GM18520 (cell line): ENCODE measurements at regions not wholly inside any gene's neighbourhood (a gene's known extent, or its start where the extent isn't known, plus 50 kb on each side); places are given as distances from the start of the nearest gene placed in this dataset.

Source experiments
- ATAC-seq: cut with Tn5 transposase; IDR thresholded peaks from one replicate; pipeline ENCODE4 v1.9.1; 2021; ENCODE audit not compliant: unreplicated experiment

DNA sequence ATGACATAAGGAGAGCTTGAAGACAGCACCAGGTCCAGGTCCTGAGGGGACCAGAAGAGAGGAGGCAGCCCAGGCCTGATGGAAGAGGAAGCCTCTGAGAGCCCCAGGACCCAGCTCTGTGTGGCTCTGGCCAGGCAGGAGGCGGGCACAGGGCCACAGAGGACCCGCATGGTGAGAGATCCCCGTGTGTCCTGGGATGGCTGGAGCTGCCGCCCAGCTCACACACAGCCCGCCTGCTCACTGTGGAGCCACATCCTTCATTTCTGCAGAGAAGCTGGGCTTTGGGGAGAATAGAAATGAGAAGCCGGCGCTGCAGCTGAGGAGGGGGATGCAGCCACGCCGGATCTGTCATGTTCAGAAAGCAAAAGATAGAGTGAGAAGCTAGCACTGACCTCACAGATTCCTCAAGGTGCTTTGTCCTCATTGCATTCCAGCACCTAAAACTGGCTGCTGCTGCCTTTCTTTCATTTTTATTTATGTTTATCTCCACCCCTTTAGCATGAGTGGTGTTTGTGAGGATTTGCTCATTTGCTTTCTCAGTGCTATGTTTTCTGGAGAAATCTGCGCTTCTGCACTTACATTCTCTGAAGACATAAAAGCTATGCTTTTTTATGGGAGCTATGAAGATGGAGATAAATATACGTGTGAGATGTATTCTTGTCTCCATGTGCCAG, 307.6 kb upstream of the MYT1L start:
- ATAC-seq, result no peak

DNA sequence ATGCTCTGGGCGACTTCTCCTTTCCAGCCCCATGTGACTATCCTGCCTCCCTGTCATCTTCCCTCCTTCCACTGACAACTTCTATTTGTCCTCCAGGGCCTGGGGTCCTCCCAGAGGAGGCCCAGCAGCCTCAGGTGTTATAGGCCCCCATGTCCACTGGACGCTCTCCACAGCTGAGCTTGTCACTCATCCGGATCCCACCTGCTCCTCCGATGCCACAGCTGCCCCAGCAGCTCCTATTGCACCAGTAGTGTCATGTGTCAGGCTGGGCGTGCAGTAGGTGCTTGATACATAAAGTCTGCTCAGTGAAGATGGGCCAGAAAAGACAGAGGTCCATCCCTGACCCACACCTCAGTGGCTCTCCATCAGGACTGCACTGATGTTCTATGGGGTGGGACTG, 305.7 kb upstream of the MYT1L start:
- ATAC-seq, result no peak

DNA sequence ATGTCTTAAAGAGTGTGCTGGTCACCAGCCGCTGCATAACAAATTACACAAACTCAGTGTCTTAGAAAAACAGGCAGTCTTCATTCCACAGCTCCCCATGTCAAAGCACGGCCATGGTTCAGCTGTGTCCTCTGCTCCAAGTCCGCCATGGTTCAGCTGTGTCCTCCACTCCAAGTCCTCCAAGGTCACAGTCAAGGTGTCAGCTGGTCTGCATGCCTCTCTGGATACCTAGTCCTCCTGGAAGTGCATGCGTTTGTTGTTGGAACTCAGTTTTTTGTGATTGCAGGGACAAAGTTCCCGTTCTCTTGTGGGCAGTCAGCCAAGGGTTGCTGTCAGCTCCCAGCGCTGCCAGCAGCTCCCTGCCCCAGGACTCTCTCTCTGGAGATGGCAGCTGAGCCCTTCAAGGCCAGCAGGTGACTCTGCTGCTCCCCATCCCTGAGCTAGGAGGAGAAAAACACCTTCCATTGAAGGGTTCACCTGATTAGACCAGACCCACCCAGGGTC, 304.0 kb upstream of the MYT1L start:
- ATAC-seq, result no peak

- ATAC-seq, result no peak
Measured at GRCh38 chr2:2633017-2633416, 301.9 kb upstream of the MYT1L start.

DNA sequence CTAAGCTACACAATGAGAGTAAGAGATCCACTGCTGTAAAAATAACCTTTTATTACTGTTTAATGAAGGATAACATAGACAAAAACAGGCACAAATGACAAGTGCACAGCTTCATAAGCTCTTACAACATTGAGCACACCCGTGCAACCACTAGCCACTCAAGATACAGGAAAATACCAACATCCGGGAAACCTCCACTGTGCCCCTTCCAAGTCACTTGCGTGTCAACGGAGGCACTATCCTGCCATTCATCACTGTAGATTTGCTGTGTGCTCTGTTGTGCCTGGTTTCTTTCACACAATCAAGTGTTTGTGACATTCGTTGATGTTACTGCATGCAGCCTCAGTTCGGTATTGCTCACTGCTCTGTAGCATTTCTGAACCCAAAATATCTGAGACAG, 292.9 kb upstream of the MYT1L start:
- ATAC-seq, result no peak

GRCh38 chr2:2621855-2622254, 290.8 kb upstream of the MYT1L start:
- ATAC-seq, result no peak

GRCh38 chr2:2620604-2621003, 289.5 kb upstream of the MYT1L start:
- ATAC-seq, result no peak

- ATAC-seq, result no peak
Measured at GRCh38 chr2:2619995-2620394, 288.9 kb upstream of the MYT1L start.

GRCh38 chr2:2614452-2614851, 283.4 kb upstream of the MYT1L start:
- ATAC-seq, result no peak

GRCh38 chr2:2613279-2614199, 282.5 kb upstream of the MYT1L start:
- ATAC-seq, result peak; percentile 99

DNA sequence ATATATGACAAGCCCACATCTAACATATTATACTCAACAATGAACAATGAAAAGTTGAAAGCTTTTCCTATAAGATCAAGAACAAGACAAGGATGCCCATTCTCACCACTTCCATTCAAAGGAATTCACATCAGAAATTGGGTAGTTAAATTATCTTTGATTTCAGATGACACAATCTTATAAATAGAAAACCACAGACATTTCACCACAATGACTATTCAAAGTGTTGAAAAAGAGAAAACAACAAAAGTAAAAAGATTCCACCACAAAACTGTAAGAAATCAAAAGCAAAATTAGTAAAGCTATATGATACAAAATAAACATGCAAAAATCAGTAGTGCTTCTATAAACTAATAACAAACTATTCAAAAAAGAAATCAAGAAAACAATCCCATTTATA, 279.7 kb upstream of the MYT1L start:
- ATAC-seq, result no peak

- ATAC-seq, result no peak
Measured at GRCh38 chr2:2600366-2600765, 269.3 kb upstream of the MYT1L start.

DNA sequence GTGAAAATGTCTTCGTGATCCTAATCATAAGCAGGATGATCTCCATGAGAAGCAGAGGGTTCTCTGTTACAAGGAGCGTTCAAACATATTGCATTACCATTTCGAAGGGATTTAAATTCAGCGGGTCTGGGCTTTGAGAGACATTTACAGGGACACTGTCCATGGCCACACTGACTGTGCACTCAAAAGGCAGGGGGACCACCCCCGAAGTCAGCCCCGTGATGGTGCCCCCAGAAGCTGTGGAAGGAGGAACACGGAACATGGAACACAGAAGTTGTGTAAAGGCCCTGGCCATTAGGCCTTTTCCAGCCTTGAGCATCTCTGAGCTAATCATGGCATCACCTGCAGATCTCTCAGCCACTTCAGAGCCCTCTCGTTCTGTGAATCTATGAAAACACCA, 268.4 kb upstream of the MYT1L start:
- no peak for ATAC-seq

DNA sequence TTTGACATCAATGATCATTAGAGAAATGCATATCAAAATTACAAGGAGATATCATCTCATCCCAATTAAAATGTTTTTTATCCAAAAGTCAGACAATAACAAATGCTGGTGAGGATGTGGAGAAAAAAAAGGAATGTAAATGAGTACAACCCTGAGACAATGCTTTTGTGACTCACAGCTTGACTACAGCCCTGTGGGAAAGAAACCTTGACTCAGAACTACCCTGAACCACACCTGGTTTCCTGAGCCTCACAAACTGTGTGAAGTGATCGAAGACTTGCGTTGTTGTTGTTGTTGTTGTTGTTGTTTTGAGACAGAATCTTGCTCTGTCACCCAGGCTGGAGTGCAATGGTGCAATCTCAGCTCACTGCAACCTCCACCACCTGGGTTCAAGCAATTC, 266.6 kb upstream of the MYT1L start:
- no peak for ATAC-seq

- no peak for ATAC-seq
Measured at GRCh38 chr2:2591542-2591940, 260.5 kb upstream of the MYT1L start.

DNA sequence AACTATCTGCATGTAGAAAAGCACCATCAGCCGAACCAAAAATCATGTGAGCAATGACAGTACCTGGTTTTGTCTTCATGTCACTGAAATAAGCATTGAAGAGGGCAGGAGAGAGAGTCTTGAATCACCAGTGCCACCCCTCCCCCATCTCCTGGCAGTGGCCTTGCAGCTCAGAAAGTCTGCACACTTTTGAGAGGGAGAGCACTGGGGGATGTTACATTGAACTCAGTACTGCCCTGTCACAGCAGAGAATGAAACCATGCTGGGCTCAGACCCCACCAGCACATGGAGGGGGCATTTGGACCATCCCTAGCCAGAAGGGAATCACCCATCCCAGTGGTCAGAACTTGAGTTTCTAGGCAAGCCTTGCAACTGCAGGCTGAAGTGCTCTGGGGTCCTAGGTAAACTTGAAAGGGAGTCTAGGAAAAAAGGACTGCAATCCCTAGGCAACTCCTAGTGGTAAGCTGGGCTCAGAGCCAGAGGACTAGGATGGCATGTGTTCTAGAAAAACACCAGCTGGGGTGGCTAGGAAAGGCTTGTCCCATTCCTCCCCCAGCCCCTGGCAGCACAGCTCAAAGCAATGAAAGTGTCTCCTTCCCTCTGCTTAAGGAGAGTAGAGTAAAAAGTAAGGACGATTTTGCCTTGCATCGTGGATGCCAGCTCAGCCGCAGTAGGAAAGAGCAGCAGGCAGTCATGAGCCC, 259.9 kb upstream of the MYT1L start:
- no peak for ATAC-seq

DNA sequence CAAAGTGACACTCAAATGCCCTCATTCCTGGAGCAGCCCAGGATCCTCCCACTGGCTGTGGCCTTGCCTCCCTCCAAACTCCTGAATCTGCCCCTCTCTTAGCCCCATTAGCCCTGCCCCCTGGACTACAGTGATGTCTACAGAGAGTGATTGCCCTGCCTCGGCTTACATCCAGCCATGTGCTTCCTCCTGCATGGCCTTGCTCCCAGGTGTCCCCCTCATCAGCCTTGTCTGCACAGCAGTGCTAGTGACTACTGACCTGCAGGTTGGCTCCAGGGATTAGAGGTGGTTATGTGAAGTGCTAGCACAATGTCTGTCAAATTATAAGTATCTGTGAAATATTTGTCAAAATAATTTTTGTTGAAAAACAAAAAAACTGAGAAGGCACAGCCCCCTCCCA, 259.1 kb upstream of the MYT1L start:
- no peak for ATAC-seq

DNA sequence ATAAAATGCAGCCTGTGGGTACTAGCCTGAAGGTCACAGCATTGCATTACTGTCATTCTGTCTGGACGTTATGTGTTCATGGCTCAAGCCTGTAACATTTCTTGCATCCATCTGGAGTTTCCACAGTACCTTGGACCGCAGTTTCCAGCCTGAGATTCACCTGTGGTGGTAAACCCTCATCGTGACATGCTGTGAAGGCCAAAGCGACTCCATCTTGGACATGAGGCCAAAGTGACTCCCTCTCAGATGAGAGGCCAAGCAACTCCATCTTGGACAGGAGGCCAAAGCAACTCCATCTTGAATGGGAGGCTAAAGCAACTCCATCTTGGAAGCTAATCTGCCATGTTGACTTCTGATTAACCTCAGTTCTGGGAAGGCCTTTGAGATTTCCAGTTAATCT, 257.7 kb upstream of the MYT1L start:
- no peak for ATAC-seq

DNA sequence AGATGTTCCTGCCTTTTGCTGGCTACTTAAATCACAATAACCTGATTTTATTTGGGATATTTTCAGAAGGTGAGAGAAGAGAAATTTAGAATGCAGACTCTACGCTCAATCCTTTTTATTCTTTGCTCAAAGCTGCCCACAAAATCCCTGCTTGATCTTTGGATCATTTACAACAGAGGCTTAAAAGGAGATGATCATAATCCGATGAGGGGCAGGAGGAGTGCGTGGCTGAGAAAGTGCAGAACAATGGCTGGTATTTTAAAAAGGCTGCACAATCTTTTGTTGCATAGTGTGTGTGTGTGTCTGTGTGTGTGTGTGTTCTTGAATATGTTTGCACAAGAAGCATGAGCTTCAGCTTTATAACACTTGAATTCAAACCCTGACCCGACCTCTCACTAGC, 256.3 kb upstream of the MYT1L start:
- ATAC-seq, result no peak

DNA sequence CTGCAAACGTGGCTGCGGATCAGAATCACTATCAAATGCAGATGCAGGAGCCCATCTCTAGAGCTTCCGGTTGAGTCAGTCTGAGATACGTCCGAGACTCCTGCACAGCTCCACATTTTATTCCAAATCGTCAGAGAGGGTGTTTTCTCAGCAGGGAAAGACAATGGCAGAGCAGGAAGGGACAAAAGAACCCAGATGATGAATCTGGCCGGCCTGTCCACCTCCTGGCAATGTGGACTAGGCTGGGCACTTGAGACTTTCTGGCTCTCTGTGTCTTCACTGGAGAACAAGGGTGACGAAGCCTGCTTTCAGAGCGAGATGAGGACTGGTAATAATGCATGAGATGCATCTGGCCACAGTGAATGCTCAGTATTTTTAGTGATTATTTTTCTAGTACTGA, 255.9 kb upstream of the MYT1L start:
- no peak for ATAC-seq

DNA sequence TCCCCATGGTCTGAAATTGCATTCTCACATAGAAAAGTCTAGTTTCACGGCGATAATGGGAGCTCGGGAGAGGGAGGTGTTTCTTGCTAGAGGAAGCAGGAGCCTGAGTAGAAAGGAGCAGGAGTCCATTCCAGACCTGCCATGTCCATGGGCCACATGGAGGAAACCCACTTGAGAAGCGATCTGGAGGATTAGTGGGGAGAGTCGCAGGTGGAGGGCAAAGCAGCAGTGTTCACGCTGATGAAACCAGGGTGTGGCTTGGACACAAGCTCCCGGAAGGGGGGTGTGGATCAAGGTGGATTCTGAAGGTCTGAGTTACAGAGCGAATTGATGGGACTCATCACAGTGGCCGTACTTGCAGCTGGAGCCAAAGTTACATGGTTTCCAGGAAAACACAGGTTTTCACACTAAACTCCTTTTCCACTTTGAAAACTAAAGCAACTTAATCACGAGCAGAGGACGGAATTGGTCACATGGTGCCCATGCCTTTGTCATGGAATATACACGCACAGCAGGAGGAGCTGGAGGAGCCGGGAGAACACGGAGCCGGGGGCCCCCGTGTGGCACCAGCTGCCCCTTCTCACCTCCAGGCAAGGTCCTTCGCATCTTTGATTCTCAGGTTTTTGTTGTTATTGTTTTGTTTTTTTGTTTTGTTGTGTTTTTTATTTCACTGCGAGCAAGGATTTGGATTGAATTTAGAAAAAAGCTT, 255.1 kb upstream of the MYT1L start:
- ATAC-seq, result no peak
